ENCODE measurements at regions not wholly inside any gene's neighbourhood (a gene's known extent, or its start where the extent isn't known, plus 50 kb on each side); places are given as distances from the start of the nearest gene placed in this dataset.
"Not testable (repeated sequence)": the region's sequence is repeated elsewhere in the genome, so short reads cannot be mapped to it uniquely, and the experiment has no call there.

GRCh38 chr9:14989336-14989735 is 79.1 kb upstream of the FREM1 start:
- TF ChIP-seq, protein P1, sequence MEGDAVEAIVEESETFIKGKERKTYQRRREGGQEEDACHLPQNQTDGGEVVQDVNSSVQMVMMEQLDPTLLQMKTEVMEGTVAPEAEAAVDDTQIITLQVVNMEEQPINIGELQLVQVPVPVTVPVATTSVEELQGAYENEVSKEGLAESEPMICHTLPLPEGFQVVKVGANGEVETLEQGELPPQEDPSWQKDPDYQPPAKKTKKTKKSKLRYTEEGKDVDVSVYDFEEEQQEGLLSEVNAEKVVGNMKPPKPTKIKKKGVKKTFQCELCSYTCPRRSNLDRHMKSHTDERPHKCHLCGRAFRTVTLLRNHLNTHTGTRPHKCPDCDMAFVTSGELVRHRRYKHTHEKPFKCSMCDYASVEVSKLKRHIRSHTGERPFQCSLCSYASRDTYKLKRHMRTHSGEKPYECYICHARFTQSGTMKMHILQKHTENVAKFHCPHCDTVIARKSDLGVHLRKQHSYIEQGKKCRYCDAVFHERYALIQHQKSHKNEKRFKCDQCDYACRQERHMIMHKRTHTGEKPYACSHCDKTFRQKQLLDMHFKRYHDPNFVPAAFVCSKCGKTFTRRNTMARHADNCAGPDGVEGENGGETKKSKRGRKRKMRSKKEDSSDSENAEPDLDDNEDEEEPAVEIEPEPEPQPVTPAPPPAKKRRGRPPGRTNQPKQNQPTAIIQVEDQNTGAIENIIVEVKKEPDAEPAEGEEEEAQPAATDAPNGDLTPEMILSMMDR (IDR thresholded peaks at IDR 0.05; ENCODE audit: borderline replicate concordance, extremely low read depth, low read length, poor library complexity, severe bottlenecking) = not testable (repeated sequence)
- not testable (repeated sequence) for TF ChIP-seq EZH2 (IDR thresholded peaks at IDR 0.05; ENCODE audit: borderline replicate concordance, low read depth, low read length, severe bottlenecking)
